ENCODE measurements at regions not wholly inside any gene's neighbourhood (a gene's known extent, or its start where the extent isn't known, plus 50 kb on each side); places are given as distances from the start of the nearest gene placed in this dataset.

GRCh38 chr5:109249126-109249525 lies 160.6 kb downstream of the PJA2 start:
- DNase-seq (ENCODE audit: low read depth in 1 of 2, low spot score in 1 of 2), result no peak
- TF ChIP-seq JUND (IDR thresholded peaks at IDR 0.05; ENCODE audit: low read depth), result no peak
- in situ Hi-C loops (cut with HindIII; ENCODE audit: low pct_unique_long_range_greater_than_20kb, low sequenced_read_pairs), result no loop called here

DNA sequence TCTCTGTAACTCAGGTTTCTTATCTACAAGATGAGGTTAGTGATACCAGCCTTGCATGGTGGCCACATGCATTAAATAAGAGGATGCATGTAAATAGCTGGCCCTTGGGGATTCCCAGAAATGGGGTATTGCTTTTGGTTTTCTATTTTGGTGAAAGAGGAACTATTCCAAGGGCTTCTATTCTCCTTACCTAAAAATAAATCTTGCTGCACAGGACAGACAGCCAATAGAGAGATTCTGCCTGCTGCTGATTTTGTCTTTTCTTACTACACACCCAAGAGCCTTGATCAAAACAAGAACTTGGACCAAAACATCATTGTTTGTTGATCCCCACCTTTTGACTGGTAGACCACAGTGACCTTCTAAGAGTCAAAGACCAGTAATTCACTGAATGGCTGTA lies 161.8 kb downstream of the PJA2 start:
- no peak for DNase-seq (ENCODE audit: low read depth in 1 of 2, low spot score in 1 of 2)

GRCh38 chr5:109246841-109247592 lies 162.8 kb downstream of the PJA2 start:
- no peak for TF ChIP-seq JUND (IDR thresholded peaks at IDR 0.05; ENCODE audit: low read depth)
- in situ Hi-C loops (cut with HindIII; ENCODE audit: low pct_unique_long_range_greater_than_20kb, low sequenced_read_pairs), result no loop called here
- DNase-seq (ENCODE audit: low read depth in 1 of 2, low spot score in 1 of 2), result no peak

More for the DNA sequence above, 161.8 kb downstream of the PJA2 start:
- TF ChIP-seq JUND (IDR thresholded peaks at IDR 0.05; ENCODE audit: low read depth), result no peak
- in situ Hi-C loops (cut with HindIII; ENCODE audit: low pct_unique_long_range_greater_than_20kb, low sequenced_read_pairs), result no loop called here

Data from T47D (cell line).